ENCODE measurements at regions not wholly inside any gene's neighbourhood (a gene's known extent, or its start where the extent isn't known, plus 50 kb on each side); places are given as distances from the start of the nearest gene placed in this dataset.

- no peak for DNase-seq
Measured at GRCh38 chr4:81650606-81651242, 179.0 kb upstream of the RASGEF1B start.

GRCh38 chr4:81648576-81649275 is 177.0 kb upstream of the RASGEF1B start:
- DNase-seq = no peak

- DNase-seq = no peak
Measured at GRCh38 chr4:81647388-81647787, 175.7 kb upstream of the RASGEF1B start.

GRCh38 chr4:81642543-81642942 is 170.8 kb upstream of the RASGEF1B start:
- DNase-seq = no peak

GRCh38 chr4:81639248-81639647 is 167.5 kb upstream of the RASGEF1B start:
- DNase-seq = no peak

GRCh38 chr4:81638698-81639097 is 167.0 kb upstream of the RASGEF1B start:
- no peak for DNase-seq

- no peak for DNase-seq
Measured at GRCh38 chr4:81635739-81636138, 164.0 kb upstream of the RASGEF1B start.

GRCh38 chr4:81634766-81635549 is 163.3 kb upstream of the RASGEF1B start:
- DNase-seq = no peak

GRCh38 chr4:81634165-81634564 is 162.5 kb upstream of the RASGEF1B start:
- DNase-seq = no peak

GRCh38 chr4:81632581-81633299 is 161.0 kb upstream of the RASGEF1B start:
- DNase-seq = no peak

GRCh38 chr4:81631958-81632441 is 160.3 kb upstream of the RASGEF1B start:
- no peak for DNase-seq

GRCh38 chr4:81629366-81629765 is 157.7 kb upstream of the RASGEF1B start:
- no peak for DNase-seq

- DNase-seq = no peak
Measured at GRCh38 chr4:81628489-81628888, 156.8 kb upstream of the RASGEF1B start.

- no peak for DNase-seq
Measured at GRCh38 chr4:81627590-81627989, 155.9 kb upstream of the RASGEF1B start.

- DNase-seq = no peak
Measured at GRCh38 chr4:81626851-81627250, 155.1 kb upstream of the RASGEF1B start.

GRCh38 chr4:81625422-81626417 is 154.0 kb upstream of the RASGEF1B start:
- no peak for DNase-seq

GRCh38 chr4:81623434-81623833 is 151.7 kb upstream of the RASGEF1B start:
- DNase-seq = no peak

- DNase-seq = no peak
Measured at GRCh38 chr4:81622474-81623184, 150.9 kb upstream of the RASGEF1B start.

GRCh38 chr4:81622028-81622427 is 150.3 kb upstream of the RASGEF1B start:
- no peak for DNase-seq

GRCh38 chr4:81621490-81621889 is 149.8 kb upstream of the RASGEF1B start:
- no peak for DNase-seq

- DNase-seq = no peak
Measured at GRCh38 chr4:81620442-81620841, 148.7 kb upstream of the RASGEF1B start.

Data from cerebellar nuclear complex (tissue), 1 donor.